ENCODE measurements at regions not wholly inside any gene's neighbourhood (a gene's known extent, or its start where the extent isn't known, plus 50 kb on each side); places are given as distances from the start of the nearest gene placed in this dataset.
"Not testable (repeated sequence)": the region's sequence is repeated elsewhere in the genome, so short reads cannot be mapped to it uniquely, and the experiment has no call there.

DNA sequence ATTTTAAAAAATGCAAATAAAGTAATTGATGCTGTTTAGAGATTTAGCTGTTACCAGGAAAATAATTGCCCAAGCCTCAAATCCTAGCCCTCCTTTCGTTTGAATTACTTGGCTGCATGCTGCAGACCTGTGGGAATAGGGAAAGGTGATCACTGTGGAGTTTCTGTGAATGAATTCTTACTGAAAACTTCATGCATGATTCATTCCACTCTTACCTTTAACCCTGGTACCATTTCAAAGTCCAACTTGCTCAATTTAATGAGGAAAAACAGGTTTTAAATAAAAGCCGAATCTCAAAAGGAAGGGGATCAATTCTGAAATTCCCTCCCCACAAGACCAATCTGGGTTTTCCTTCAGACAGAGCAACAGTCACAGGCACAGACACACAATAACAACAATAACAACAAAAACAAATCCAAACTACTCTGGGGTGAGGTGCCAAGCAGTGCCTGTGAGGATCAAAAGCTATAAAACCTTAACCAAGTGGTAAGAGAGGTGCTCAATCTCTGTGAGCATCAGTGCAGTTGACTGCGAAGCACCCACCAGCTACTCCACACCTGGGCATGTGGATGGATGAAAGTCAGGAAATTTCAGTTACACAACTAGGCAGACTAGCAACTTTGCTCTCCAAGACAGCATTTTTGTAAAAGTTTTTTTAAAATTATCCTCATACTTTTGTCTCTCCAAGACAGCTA, 200.8 kb downstream of the CNTN3 start:
- no peak for DNase-seq

DNA sequence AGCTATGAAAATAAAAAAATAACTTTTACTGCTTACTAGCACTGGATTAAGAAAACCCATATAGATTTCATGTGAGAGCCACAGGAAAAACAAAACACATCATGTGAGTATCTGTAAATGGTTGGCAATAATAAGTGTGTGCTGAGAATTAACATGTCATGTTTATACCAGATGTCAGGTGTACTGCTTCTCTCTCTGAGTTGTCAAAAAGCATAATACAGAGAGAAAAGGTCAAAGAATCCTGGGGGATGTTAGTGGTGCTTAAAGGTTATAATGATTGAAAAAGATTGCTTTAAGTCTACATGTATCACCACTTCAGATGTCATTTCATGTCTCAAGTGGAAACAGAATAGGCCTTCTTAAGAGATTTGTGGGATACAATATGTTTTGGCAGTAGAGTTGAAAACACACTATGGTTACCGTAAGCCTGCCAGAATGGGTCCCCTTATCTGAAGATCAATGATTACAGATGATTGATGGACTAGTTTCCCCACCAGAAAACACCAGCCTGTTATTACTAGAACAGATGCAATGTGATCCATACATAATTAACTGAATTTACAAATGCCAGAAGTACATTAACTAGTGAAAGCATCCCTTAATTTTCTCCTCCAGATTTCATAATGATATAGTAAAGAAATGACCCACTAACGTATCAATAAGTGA, 204.1 kb downstream of the CNTN3 start:
- DNase-seq: no peak

DNA sequence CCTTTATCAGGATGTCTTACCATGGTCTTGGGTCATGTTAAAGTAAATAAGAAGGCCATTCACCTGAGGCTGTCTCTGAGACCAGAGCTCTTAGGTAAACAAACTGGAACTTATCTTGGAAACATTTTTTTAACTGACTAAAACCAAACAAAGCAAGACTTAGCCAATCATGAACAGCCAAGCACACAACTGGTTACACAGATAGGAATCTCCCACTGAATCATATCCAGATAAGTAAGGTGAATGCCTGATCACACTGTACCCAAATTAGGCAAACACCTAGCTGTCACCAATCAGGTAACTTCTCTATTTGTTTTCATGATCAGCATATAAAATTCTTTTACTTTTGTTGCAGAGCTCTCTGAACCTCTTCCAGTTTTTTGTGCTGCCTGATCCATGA, 205.4 kb downstream of the CNTN3 start:
- no peak for DNase-seq

DNA sequence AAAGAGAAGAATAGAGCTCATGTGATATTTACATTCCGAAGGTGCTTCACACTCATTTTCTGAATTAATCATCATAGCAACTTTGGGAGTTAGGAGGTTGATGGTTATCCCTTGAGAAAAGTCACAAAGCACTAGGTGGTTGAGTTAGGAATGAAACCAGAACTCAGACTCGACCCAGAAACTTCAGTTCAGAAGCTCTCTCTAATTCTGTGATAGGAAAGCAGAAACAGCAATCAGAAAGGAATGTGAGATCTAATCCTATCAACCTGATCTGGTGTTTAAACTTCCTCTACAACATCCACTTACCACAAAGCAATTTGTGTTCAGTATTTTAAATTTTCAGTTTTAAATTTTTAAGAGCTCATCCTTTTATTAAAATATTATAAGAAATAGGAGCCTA, 211.2 kb downstream of the CNTN3 start:
- DNase-seq: no peak

DNA sequence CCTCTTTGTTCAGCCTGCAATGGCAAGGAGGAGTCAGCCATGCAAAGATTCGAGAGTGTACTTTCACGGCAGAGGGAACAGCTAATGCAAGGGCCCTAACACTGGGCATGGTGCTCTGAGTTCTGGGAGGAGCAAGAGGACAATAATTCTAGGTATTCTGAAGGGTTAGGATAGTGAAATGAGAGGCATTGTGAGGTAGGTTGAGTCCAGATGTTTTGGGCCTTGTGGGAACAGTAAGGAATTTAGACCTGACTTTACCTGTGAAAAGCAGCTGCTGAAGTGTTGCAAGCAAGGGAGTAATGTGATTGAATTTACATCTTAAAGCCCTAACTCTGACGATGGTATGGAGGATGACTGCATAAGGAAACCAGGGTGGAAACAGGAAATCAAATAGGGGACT, 211.6 kb downstream of the CNTN3 start:
- no peak for DNase-seq

DNA sequence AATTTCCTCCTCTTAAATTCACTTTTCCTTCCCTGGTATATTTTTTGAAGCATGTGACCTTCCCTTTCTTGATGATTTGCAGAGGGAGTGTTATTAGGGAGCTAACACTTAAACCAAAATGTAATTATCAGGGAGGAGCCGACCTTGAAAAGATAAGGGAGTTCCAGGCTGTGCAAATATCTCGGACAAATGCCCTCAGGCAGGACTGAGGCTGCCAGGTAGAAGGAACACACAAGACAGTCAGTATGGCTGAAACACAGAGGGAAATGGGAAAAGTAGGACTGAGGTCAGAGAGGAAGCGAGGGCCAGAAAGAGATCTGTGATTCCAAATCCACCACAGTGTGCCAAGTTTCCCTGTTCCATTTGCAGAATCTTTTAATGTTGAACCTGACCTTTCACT, 221.0 kb downstream of the CNTN3 start:
- no peak for DNase-seq

DNA sequence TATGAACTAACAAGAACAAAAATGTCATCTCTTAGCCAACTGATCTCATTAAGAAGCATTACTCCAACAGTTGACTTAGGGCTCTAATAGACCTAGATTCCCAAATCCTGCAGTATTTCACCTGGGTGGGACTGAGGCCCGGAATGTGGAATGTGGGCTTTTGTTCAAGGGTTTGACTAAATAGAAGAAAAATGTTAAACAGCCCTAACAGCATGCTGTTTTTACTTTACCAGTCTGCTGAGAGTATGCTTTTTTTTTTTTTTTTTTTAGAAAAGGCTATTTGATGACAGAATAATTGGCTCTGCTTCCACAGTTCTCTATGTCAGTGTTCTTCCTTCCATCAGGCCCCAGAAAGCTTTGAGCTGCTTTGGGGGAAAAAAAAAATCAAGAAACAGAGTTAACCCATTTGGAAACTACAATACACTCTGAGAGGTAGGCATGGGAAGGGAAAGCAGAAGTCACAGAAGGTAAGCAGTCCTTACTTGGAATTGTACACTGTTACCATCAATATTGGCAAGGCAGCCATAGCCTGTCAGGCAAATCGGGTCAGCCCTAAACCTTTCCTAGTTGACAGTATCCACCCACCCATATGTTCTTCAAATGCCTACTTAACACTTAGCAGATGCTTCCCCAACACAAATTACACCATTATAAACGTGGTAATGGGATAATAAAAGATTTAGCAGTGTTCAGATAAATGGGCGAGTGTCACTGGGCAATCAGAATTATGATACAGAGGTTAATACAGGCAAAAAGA, 224.2 kb downstream of the CNTN3 start:
- no peak for DNase-seq

DNA sequence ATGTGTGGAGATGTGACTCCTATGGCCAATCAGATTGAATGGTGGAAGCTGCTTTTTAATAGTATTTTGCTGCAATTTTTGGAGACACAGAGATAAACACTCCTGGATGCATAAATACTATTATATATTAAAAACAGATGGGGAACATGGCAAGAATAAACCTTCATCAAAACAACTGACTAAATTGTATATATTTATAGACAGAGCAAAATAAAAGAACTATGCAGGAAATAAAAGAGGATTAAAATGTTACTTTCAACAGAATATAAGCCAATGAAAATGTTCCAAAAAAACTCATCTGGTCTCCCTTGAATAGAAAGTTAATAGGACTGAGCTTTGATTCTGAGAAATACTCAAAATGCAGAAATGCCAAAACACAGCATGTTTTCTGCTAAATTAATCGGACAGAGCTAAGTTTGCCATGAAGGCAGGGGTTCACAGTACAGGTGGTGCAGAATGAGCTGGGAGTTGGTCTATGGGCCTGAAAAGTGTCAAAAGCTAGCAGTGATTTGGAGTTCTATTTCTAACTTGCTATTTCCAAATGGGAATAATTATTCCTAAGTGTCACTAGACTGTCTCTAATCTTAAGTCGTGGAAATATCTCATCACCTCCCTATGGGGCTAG, 227.2 kb downstream of the CNTN3 start:
- DNase-seq: no peak

DNA sequence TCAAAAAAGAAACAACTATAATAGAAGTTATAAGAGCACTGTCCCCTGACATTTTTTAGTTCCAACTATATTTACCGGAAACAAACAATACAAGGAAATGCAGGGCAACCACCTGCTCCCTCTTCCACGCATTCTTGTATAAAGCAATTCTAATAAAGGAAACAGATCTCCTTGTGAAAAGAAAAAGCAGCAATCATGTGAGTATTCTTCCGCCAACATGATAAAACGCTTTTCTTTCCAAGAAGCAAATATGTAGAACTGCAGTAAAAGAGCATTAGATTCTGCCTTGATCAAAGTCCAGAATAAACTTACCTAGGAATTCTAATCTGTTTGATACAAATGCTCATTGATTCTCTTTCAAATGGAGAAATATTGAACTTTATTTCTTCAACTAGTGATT, 230.3 kb downstream of the CNTN3 start:
- no peak for DNase-seq

DNA sequence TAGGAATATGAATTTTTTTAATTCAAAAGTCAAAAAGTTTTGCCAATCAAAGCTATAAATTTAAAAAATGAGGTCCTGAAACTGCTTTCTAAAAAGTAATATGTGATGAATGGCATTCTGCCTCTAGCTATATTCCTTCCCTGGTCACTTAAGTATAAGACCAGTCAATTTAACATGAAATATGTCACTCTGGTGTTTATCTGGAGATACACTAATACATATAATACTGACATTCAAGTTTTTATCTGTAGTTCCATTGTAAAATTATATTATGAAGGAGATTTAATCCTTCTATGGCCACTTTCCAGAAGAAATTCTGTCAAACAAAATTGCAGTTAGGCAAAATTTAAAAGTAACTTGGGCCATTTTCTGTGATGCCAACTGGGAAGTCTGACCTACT, 236.8 kb downstream of the CNTN3 start:
- DNase-seq: no peak

DNA sequence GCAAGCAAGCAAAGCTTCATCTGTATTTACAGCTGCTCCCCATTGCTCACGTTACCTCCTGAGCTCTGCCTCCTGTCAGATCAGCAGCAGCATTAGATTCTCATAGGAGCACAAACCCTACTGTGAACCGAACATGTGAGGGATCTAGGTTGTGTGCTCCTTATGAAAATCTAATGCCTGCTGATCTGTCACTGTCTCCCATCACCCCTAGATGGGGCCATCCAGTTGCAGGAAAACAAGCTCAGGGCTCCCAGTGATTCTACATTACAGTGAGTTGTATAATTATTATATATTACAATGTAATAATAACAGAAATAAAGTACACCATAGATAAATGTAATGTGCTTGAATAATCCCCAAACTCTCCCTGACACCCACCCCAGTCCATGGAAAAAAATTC, 238.1 kb downstream of the CNTN3 start:
- not testable (repeated sequence) for DNase-seq

DNA sequence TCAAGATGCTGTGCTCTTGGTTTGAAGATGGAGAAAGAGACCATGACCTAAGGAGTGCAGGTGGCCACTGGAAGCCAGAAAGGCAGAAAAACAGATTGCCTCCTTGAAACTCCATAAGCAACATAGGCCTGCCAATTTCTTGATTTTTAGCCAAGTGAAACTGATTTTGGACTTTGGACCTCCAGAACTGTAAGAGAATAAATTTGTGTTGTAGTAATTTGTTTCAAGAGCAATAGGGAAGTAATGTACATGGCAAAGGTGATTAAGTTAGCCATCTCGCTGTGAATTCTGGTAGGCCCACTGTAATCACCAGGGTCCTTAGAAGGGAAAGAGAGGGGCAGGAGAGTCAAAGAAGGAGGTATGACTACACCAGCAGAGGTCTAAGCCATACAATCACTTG, 238.8 kb downstream of the CNTN3 start:
- DNase-seq: no peak

DNA sequence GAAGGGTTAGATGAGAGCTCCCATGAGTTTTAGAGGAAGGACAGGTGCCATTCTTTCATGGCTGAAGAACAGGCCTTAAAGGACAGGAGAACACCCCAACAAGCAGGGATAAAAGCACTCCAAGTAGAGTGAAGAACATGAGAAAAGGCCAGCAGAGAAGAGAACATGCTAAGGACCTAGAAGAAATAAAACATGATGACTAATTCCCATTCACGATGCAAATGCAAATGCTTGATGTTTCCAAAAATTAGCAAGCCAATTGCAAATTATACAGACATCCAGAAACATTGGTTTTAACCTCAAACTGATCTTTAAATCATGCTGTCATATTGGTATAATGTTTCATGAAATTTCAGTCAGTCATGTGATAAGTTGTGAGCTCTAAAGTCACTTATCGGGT, 241.7 kb downstream of the CNTN3 start:
- DNase-seq: no peak

DNA sequence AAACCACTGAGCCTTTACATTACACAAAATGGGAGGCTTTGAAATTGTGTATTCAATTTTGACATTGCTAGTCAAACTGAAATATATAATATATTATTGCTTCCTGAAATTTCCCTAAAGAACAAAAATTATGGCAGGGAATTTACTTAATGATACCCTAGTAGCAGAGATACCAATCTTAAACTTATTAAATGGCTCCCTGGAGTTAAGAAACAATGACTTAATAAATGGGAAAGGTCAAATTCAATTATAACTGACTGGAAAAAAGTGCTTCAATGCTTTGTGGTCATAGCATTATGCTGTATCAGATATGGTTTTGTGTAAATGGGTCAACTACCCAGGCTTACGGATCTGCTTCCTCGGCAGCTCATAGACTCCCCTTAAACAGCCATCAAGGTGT, 244.1 kb downstream of the CNTN3 start:
- no peak for DNase-seq

DNA sequence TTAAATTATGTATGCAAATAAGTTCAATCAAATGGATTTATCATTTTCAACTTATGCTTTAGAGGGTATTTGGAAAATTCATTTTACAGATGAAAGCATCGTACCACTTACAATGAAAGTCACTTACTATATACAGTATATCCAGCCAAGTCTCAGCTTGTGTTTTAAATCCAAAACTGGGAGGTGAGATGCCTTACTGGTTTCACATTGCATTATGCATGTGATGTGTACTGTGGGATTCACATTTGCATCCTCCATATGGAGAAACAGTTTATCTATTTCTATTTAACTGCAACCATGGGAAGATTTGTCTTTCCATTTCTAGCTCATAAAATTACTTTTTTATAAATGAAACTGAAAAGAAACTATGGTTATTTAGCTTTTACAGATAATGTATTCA, 248.1 kb downstream of the CNTN3 start:
- no peak for DNase-seq

DNA sequence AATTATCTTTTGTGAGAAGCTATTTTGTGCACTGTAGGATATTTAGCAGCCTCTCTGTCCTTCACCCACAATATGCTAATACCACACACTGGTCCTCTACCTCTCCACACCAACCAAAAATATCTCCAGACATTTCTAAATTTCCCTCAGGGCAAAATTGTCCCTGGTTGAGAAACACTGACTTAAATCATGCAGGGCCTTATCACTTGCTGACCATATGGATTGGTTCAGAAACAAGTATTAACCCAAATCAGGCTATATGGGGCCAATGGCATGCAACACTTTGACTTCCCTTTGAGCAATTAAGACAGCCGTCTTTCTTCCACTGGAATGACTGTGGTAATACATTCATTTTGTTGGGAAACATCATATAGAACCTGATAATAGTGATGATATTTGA, 251.1 kb downstream of the CNTN3 start:
- DNase-seq: no peak

DNA sequence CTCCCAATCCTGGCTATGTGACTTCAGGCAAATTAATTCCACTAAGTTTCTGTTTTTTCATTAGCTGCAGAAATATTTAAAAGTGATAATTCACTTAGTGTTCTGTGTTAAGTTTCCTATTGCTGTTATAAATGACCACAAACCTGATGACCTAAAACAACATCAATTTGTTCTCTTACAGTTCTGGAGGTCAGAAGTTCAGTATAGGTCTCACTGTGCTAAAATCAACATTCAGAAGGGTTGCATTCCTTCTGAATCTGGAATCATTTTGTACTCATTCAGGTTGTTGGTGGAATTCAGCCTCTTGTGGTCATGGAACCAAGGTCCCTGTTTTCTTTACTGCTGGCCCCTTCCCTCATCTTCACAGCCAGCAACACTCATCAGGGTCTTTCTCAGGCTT, 254.1 kb downstream of the CNTN3 start:
- no peak for DNase-seq

DNA sequence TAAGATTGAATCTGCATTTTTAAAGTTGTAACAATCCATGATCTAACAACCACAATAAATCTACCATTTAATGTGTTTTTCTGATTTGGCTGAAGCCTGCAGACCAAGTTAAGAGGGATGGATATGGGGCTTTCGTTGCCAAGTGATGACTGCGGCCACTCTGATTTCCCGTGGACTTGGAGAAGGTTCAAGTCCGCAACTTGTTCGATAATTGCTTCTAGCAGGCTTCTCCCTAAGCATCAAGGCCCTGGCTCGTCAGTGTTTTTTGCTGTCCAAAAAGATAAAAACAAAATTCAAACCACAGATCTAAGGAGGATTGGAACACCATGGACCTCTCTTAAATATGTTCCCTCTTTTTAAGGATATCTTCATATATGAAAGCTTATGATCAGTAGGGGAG, 256.6 kb downstream of the CNTN3 start:
- DNase-seq: no peak

DNA sequence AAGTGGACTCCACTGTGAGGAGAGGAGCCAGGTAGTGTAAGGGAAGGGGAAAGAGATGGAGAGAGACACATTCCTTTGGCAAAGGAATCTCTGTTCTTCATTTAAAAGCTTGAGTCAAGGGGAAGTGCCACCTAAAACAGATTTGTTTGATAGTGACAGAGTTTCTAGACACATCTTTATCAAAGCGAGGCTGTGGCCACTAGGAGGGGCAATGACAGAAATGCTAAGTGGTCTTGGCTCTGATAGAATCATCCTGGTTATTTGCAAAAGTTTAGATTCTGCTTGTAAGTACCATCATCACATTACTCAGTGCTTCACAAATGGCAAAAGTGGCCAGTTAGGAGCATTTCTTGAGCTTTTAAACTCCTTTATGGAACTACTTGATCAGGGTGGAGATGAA, 261.4 kb downstream of the CNTN3 start:
- DNase-seq: no peak

DNA sequence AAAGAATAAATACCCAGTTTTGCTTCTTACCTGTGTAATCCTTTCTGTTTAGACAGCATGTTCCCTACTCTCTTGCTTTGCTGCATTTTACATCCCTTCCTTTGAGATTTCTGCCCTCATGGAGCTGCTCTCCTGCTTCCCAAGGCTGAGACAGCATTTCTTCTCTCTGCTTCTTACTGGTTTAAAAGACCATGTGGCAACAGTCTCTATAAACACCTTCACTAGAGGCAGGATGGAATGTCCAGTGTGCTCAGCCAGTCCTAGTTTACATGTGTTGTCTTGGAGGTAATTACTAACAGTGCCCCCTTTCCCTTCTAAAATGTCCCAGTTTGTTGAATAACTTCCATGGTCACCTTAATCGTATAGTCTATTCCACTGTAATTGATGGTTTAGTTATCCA, 262.3 kb downstream of the CNTN3 start:
- no peak for DNase-seq

DNA sequence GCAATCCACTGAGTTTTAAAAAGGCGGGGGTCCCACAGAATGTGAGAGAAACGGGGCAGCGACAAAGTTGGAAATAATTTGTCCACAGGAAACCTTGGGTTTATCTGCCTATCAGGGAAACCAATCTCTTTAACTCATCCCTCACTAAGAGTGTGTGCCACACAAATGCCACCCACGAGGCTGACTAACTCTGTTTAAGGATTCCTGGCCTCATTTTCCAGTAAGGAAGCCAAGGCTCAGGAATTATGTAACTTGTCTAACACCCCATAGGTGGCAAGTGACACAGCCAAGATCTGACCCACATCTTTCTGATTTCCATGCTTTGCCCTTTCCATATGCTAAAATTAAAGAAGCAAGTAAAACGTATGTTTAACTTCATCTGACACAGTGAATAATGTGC, 263.2 kb downstream of the CNTN3 start:
- no peak for DNase-seq

DNA sequence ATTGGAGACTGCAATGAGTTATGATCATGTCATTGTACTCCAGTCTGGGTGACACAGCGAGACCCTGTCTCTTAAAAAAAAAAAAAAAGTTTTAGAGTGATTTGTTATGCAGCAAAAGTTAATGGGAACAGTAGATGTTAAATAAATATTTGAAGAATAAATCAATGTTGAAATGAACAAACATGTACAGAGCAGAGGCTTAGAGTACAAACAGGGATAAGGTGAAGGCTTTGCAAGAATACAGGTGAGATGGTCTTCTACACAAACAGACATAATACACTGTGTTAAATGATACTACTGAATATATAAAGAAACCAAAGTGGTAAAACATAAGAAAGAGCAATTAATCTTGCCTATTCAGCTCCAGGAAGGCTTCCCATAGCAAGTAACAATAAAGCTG, 265.4 kb downstream of the CNTN3 start:
- DNase-seq: no peak

DNA sequence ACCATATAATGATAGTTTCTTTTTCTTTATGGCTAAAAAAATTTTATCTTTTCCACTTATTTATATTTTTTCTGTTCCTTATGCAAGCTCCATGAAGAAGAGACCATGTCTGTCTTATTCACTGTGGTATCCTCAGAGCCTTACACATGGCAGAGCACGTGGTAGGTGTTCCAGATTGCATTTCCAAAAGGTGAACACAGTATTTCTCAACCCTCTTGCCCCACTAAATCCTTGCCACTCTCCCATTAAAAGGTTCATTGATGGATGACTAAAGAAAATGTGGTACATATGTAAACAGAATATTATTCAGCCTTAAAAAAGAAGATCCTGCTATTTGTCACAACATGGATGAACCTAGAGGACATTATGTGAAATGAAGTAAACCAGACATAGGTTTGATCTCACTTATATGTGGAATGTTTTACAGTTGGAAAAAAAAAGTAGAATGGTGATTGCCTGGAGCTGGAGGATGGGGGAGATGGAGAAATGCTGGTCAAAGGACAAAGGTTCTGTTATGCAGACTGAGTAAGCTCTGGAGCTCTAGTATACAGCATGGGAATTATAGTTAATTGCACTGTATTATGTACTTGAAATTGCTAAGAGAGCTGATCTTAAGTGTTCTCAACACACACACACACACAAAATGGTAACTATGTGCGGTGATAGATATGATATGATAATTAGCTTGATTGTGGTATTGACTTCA, 266.7 kb downstream of the CNTN3 start:
- DNase-seq: no peak

Measured in NCI-H2081 (cell line).